ENCODE measurements at regions not wholly inside any gene's neighbourhood (a gene's known extent, or its start where the extent isn't known, plus 50 kb on each side); places are given as distances from the start of the nearest gene placed in this dataset.

- peaks cover 44% of the 10 kb centered on the region for H3K27me3 Mint-ChIP-seq
- ATAC-seq (replicated peaks; ENCODE audit: extremely low read depth, poor library complexity, severe bottlenecking), result no peak
- H3K4me3 Mint-ChIP-seq, result no peak overlapping the region
- H3K4me1 Mint-ChIP-seq, result no peaks in the 10 kb centered on the region
- H3K27ac Mint-ChIP-seq (ENCODE audit: low read depth), result no peak overlapping the region
- H3K9me3 Mint-ChIP-seq, result peaks cover 12% of the 10 kb centered on the region
- no peaks in the 10 kb centered on the region for H3K36me3 Mint-ChIP-seq (ENCODE audit: insufficient read depth)
- DNase-seq (ENCODE audit: low spot score in 2 of 2), result no peak
Observed at GRCh38 chr16:85187447-85187846, 75.2 kb upstream of the CIBAR2 start.

GRCh38 chr16:85187886-85188285 is 75.6 kb upstream of the CIBAR2 start:
- H3K36me3 Mint-ChIP-seq (ENCODE audit: insufficient read depth), result no peaks in the 10 kb centered on the region
- no peak overlapping the region for H3K27ac Mint-ChIP-seq (ENCODE audit: low read depth)
- H3K9me3 Mint-ChIP-seq, result peaks cover 12% of the 10 kb centered on the region
- ATAC-seq (replicated peaks; ENCODE audit: extremely low read depth, poor library complexity, severe bottlenecking) (no peak), DNase-seq (ENCODE audit: low spot score in 2 of 2) (no peak)
- peaks cover 44% of the 10 kb centered on the region for H3K27me3 Mint-ChIP-seq
- H3K4me3 Mint-ChIP-seq, result no peak overlapping the region
- H3K4me1 Mint-ChIP-seq, result no peaks in the 10 kb centered on the region

GRCh38 chr16:85188822-85189672 is 76.8 kb upstream of the CIBAR2 start:
- H3K4me1 Mint-ChIP-seq, result no peaks in the 10 kb centered on the region
- H3K36me3 Mint-ChIP-seq (ENCODE audit: insufficient read depth), result no peaks in the 10 kb centered on the region
- H3K27ac Mint-ChIP-seq (ENCODE audit: low read depth), result no peak overlapping the region
- peaks cover 12% of the 10 kb centered on the region for H3K9me3 Mint-ChIP-seq
- ATAC-seq (replicated peaks; ENCODE audit: extremely low read depth, poor library complexity, severe bottlenecking), result no peak
- H3K27me3 Mint-ChIP-seq, result peaks cover 35% of the 10 kb centered on the region
- DNase-seq (ENCODE audit: low spot score in 2 of 2), result no peak
- H3K4me3 Mint-ChIP-seq, result no peak overlapping the region

GRCh38 chr16:85190572-85190971 is 78.3 kb upstream of the CIBAR2 start:
- H3K27ac Mint-ChIP-seq (ENCODE audit: low read depth), result no peak overlapping the region
- H3K9me3 Mint-ChIP-seq, result peaks cover 5% of the 10 kb centered on the region
- peaks cover 37% of the 10 kb centered on the region for H3K27me3 Mint-ChIP-seq
- H3K4me3 Mint-ChIP-seq, result no peak overlapping the region
- no peaks in the 10 kb centered on the region for H3K4me1 Mint-ChIP-seq
- H3K36me3 Mint-ChIP-seq (ENCODE audit: insufficient read depth), result no peaks in the 10 kb centered on the region
- no peak for DNase-seq (ENCODE audit: low spot score in 2 of 2)
- no peak for ATAC-seq (replicated peaks; ENCODE audit: extremely low read depth, poor library complexity, severe bottlenecking)

GRCh38 chr16:85191341-85191965 is 79.2 kb upstream of the CIBAR2 start:
- H3K4me3 Mint-ChIP-seq, result no peak overlapping the region
- H3K27ac Mint-ChIP-seq (ENCODE audit: low read depth), result no peak overlapping the region
- DNase-seq (ENCODE audit: low spot score in 2 of 2), result no peak
- H3K36me3 Mint-ChIP-seq (ENCODE audit: insufficient read depth), result no peaks in the 10 kb centered on the region
- no peaks in the 10 kb centered on the region for H3K4me1 Mint-ChIP-seq
- H3K9me3 Mint-ChIP-seq, result peaks cover 5% of the 10 kb centered on the region
- ATAC-seq (replicated peaks; ENCODE audit: extremely low read depth, poor library complexity, severe bottlenecking), result no peak
- peaks cover 37% of the 10 kb centered on the region for H3K27me3 Mint-ChIP-seq

GRCh38 chr16:85192238-85193114 is 80.2 kb upstream of the CIBAR2 start:
- Mint-ChIP-seq H3K27me3 (peaks cover 43% of the 10 kb centered on the region), H3K36me3 (ENCODE audit: insufficient read depth) (no peaks in the 10 kb centered on the region), H3K4me1 (no peaks in the 10 kb centered on the region), H3K27ac (ENCODE audit: low read depth) (no peak overlapping the region), H3K9me3 (peaks cover 5% of the 10 kb centered on the region), H3K4me3 (no peak overlapping the region)
- ATAC-seq (replicated peaks; ENCODE audit: extremely low read depth, poor library complexity, severe bottlenecking) (no peak), DNase-seq (ENCODE audit: low spot score in 2 of 2) (no peak)

GRCh38 chr16:85193115-85193493 is 80.8 kb upstream of the CIBAR2 start:
- no peaks in the 10 kb centered on the region for H3K4me1 Mint-ChIP-seq
- peaks cover 5% of the 10 kb centered on the region for H3K9me3 Mint-ChIP-seq
- DNase-seq (ENCODE audit: low spot score in 2 of 2) (no peak), ATAC-seq (replicated peaks; ENCODE audit: extremely low read depth, poor library complexity, severe bottlenecking) (no peak)
- no peak overlapping the region for H3K27ac Mint-ChIP-seq (ENCODE audit: low read depth)
- no peaks in the 10 kb centered on the region for H3K36me3 Mint-ChIP-seq (ENCODE audit: insufficient read depth)
- peaks cover 43% of the 10 kb centered on the region for H3K27me3 Mint-ChIP-seq
- H3K4me3 Mint-ChIP-seq, result no peak overlapping the region

- Mint-ChIP-seq H3K4me1 (no peaks in the 10 kb centered on the region), H3K27me3 (peaks cover 37% of the 10 kb centered on the region), H3K9me3 (peaks cover 5% of the 10 kb centered on the region), H3K4me3 (no peak overlapping the region), H3K36me3 (ENCODE audit: insufficient read depth) (no peaks in the 10 kb centered on the region), H3K27ac (ENCODE audit: low read depth) (no peak overlapping the region)
- DNase-seq (ENCODE audit: low spot score in 2 of 2) (no peak), ATAC-seq (replicated peaks; ENCODE audit: extremely low read depth, poor library complexity, severe bottlenecking) (no peak)
Observed at GRCh38 chr16:85193876-85194275, 81.6 kb upstream of the CIBAR2 start.

- no peak for DNase-seq (ENCODE audit: low spot score in 2 of 2)
- H3K4me1 Mint-ChIP-seq, result no peaks in the 10 kb centered on the region
- H3K36me3 Mint-ChIP-seq (ENCODE audit: insufficient read depth), result no peaks in the 10 kb centered on the region
- H3K4me3 Mint-ChIP-seq, result no peak overlapping the region
- peaks cover 5% of the 10 kb centered on the region for H3K9me3 Mint-ChIP-seq
- H3K27ac Mint-ChIP-seq (ENCODE audit: low read depth), result no peak overlapping the region
- peaks cover 33% of the 10 kb centered on the region for H3K27me3 Mint-ChIP-seq
- ATAC-seq (replicated peaks; ENCODE audit: extremely low read depth, poor library complexity, severe bottlenecking), result no peak
Observed at GRCh38 chr16:85194307-85195270, 82.3 kb upstream of the CIBAR2 start.

GRCh38 chr16:85195271-85195647 is 83.0 kb upstream of the CIBAR2 start:
- Mint-ChIP-seq H3K27me3 (peaks cover 40% of the 10 kb centered on the region), H3K4me3 (no peak overlapping the region), H3K9me3 (no peaks in the 10 kb centered on the region), H3K4me1 (no peaks in the 10 kb centered on the region), H3K36me3 (ENCODE audit: insufficient read depth) (no peaks in the 10 kb centered on the region), H3K27ac (ENCODE audit: low read depth) (no peak overlapping the region)
- ATAC-seq (replicated peaks; ENCODE audit: extremely low read depth, poor library complexity, severe bottlenecking) (no peak), DNase-seq (ENCODE audit: low spot score in 2 of 2) (no peak)

GRCh38 chr16:85195900-85196772 is 83.9 kb upstream of the CIBAR2 start:
- Mint-ChIP-seq H3K4me1 (no peaks in the 10 kb centered on the region), H3K4me3 (no peak overlapping the region), H3K9me3 (no peaks in the 10 kb centered on the region), H3K27ac (ENCODE audit: low read depth) (no peak overlapping the region), H3K27me3 (peaks cover 42% of the 10 kb centered on the region), H3K36me3 (ENCODE audit: insufficient read depth) (no peaks in the 10 kb centered on the region)
- ATAC-seq (replicated peaks; ENCODE audit: extremely low read depth, poor library complexity, severe bottlenecking) (no peak), DNase-seq (ENCODE audit: low spot score in 2 of 2) (no peak)

Measured in central memory CD8-positive, alpha-beta T cell (primary cell).